DOHH2 (cell line): ENCODE measurements at regions not wholly inside any gene's neighbourhood (a gene's known extent, or its start where the extent isn't known, plus 50 kb on each side); places are given as distances from the start of the nearest gene placed in this dataset.

ENCODE experiments used
- H3F3A ChIP-seq: fragments of 200-600 bp; sonication (generic), shearing (Covaris generic); 2 replicates; pipeline ENCODE4 v1.6.0; 2016; ENCODE audit warnings: antibody characterized with exemption, mild to moderate bottlenecking; ENCODE audit not compliant: control insufficient read depth, insufficient read depth
- H3K27ac ChIP-seq: fragments of 200-600 bp; sonication (generic); 2 replicates; pipeline ENCODE4 v1.5.1; 2014; ENCODE audit warnings: low read depth, mild to moderate bottlenecking, low read length, moderate library complexity
- H3K27me3 ChIP-seq: fragments of 200-600 bp; sonication (generic); 2 replicates; pipeline ENCODE4 v1.6.1; 2014; ENCODE audit warnings: mild to moderate bottlenecking, low read length, mixed read lengths; ENCODE audit not compliant: control insufficient read depth
- H3K36me3 ChIP-seq: fragments of 200-600 bp; sonication (generic); 2 replicates; pipeline ENCODE4 v1.6.1; 2014; ENCODE audit warnings: mild to moderate bottlenecking, low read length, moderate library complexity, mixed read lengths; ENCODE audit not compliant: control insufficient read depth
- H3K4me1 ChIP-seq: fragments of 200-600 bp; sonication (generic); 2 replicates; pipeline ENCODE4 v1.6.1; 2014; ENCODE audit warnings: mild to moderate bottlenecking, low read length, mixed read lengths; ENCODE audit not compliant: control insufficient read depth
- H3K4me2 ChIP-seq: fragments of 200-600 bp; sonication (generic); 2 replicates; pipeline ENCODE4 v1.6.0; 2014; ENCODE audit warnings: mild to moderate bottlenecking, low read length, moderate library complexity
- H3K4me3 ChIP-seq: fragments of 200-600 bp; sonication (generic); 2 replicates; pipeline ENCODE4 v1.5.1; 2014; ENCODE audit warnings: mild to moderate bottlenecking, low read length, mixed read lengths
- H3K79me2 ChIP-seq: fragments of 200-600 bp; sonication (generic); 2 replicates; pipeline ENCODE4 v1.6.1; 2014; ENCODE audit warnings: mild to moderate bottlenecking, low read length, mixed read lengths; ENCODE audit not compliant: control insufficient read depth
- H3K9me2 ChIP-seq: fragments of 200-600 bp; sonication (generic); replicated peaks from 2 replicates; pipeline ENCODE4 v1.6.1; 2014; ENCODE audit warnings: mild to moderate bottlenecking, low read length, mixed read lengths; ENCODE audit not compliant: control insufficient read depth
- H3K9me3 ChIP-seq: fragments of 200-600 bp; sonication (generic); 2 replicates; pipeline ENCODE4 v1.6.1; 2014; ENCODE audit warnings: antibody characterized with exemption, low read length, mixed read lengths; ENCODE audit not compliant: control insufficient read depth, insufficient read depth
- H4K20me1 ChIP-seq: fragments of 200-600 bp; sonication (generic); 2 replicates; pipeline ENCODE4 v1.6.0; 2014; ENCODE audit warnings: low read depth, mild to moderate bottlenecking, antibody characterized with exemption, low read length, moderate library complexity; ENCODE audit not compliant: control insufficient read depth, insufficient read depth
- EZH2phosphoT487 ChIP-seq: fragments of 200-600 bp; sonication (generic); IDR thresholded peaks from 2 replicates; pipeline ENCODE4 v1.6.1; 2017; ENCODE audit warnings: borderline replicate concordance, mild to moderate bottlenecking, antibody characterized with exemption, low read length, moderate library complexity, mixed read lengths
- TF ChIP-seq, protein P1 (sequence below): fragments of 200-600 bp; sonication (generic); IDR thresholded peaks from one replicate; pipeline ENCODE4 v1.5.1; 2014; ENCODE audit warnings: antibody characterized with exemption, mild to moderate bottlenecking, low read depth, low read length; ENCODE audit not compliant: poor library complexity, severe bottlenecking

DNA sequence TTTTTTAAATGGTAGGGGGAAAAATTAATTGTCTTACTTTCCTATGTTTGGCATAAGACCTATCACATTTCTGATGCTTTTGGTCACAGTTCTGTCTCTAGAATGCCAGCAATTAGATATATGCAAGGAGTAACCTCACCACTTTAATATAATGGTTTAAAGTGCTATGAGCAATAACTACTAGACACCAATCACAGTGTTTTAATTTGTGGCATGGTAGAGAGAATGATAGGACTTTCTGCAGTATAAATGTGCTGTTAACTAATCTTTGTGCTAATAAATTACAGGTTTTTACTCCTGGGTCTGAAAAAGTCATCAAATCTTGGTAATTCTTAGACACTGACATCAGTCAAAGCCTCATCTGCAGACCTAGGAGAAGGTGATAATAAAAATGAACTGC, 2110.3 kb downstream of the NCAM2 start:
- Histone ChIP-seq H3K9me2 (no peaks in the 10 kb centered on the region), H3K36me3 (no peaks in the 10 kb centered on the region), H3K9me3 (no peaks in the 10 kb centered on the region; the same call in 1 of the 2 replicates), H3K79me2 (no peaks in the 10 kb centered on the region), H3K4me3 (no peak overlapping the region), H3K27ac (no peak overlapping the region), H3K27me3 (no peaks in the 10 kb centered on the region), H3F3A (no peaks in the 10 kb centered on the region), H3K4me2 (no peak overlapping the region), H3K4me1 (no peaks in the 10 kb centered on the region), H4K20me1 (no peaks in the 10 kb centered on the region)
- TF ChIP-seq, protein P1, sequence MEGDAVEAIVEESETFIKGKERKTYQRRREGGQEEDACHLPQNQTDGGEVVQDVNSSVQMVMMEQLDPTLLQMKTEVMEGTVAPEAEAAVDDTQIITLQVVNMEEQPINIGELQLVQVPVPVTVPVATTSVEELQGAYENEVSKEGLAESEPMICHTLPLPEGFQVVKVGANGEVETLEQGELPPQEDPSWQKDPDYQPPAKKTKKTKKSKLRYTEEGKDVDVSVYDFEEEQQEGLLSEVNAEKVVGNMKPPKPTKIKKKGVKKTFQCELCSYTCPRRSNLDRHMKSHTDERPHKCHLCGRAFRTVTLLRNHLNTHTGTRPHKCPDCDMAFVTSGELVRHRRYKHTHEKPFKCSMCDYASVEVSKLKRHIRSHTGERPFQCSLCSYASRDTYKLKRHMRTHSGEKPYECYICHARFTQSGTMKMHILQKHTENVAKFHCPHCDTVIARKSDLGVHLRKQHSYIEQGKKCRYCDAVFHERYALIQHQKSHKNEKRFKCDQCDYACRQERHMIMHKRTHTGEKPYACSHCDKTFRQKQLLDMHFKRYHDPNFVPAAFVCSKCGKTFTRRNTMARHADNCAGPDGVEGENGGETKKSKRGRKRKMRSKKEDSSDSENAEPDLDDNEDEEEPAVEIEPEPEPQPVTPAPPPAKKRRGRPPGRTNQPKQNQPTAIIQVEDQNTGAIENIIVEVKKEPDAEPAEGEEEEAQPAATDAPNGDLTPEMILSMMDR, result no peak
- TF ChIP-seq EZH2phosphoT487, result no peak

DNA sequence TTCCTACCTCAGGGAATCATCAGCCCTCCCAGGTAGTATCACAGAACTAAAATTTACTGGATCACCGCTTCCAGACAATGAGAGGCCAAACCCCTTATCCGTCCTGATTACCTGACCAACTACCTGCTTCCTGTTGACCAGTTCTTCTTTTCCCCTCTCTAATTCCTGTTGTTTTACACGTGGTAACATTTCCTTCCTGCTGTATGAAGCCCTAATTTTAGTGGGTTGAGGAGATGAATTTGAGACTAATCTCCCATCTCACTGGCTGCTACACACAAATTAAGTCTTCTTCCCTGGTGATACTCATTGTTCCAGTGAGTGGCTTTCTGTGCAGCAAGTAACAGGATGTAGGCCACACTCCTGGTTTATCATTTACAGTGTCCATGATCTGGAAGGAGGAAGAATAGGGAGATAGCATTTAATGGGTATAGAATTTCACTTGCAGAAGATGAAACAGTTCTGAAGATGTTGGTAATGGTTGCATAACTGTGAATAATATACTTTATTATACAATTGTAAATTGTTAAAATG, 2112.9 kb downstream of the NCAM2 start:
- Histone ChIP-seq H3K4me2 (no peak overlapping the region), H3K27me3 (no peaks in the 10 kb centered on the region), H3K27ac (no peak overlapping the region), H3K36me3 (no peaks in the 10 kb centered on the region), H3K4me1 (no peaks in the 10 kb centered on the region), H3K9me2 (no peaks in the 10 kb centered on the region), H3K9me3 (peaks cover 3% of the 10 kb centered on the region; the same call in 1 of the 2 replicates), H3K79me2 (no peaks in the 10 kb centered on the region), H3F3A (no peaks in the 10 kb centered on the region), H3K4me3 (no peak overlapping the region), H4K20me1 (no peaks in the 10 kb centered on the region)
- TF ChIP-seq, protein P1, result no peak
- TF ChIP-seq EZH2phosphoT487, result no peak

DNA sequence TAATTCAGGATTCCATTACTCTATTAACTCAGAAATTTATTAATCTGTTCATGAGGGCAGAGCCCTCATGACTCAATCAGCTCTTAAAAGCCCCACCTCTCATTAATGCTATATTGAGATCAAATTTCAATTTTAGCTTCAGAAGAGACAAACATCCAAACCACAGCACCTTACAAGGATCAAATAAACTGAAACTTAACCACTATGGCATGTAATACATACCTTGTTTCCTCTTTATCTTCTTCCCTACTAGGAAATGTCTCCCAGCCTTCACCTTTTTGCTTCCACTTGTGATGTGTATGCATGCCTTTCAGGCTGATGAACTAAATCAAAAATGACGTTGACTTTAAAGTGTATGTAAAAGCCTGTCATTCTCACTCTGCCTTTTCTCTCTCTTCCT, 2121.3 kb downstream of the NCAM2 start:
- Histone ChIP-seq H3K79me2 (no peaks in the 10 kb centered on the region), H3K4me3 (no peak overlapping the region), H3K4me2 (no peak overlapping the region), H3K27ac (no peak overlapping the region), H3K27me3 (no peaks in the 10 kb centered on the region), H4K20me1 (no peaks in the 10 kb centered on the region), H3K36me3 (no peaks in the 10 kb centered on the region), H3K4me1 (no peaks in the 10 kb centered on the region), H3F3A (no peaks in the 10 kb centered on the region), H3K9me3 (no peaks in the 10 kb centered on the region; the same call in 1 of the 2 replicates), H3K9me2 (no peaks in the 10 kb centered on the region)
- TF ChIP-seq EZH2phosphoT487, result no peak
- TF ChIP-seq, protein P1, result no peak

DNA sequence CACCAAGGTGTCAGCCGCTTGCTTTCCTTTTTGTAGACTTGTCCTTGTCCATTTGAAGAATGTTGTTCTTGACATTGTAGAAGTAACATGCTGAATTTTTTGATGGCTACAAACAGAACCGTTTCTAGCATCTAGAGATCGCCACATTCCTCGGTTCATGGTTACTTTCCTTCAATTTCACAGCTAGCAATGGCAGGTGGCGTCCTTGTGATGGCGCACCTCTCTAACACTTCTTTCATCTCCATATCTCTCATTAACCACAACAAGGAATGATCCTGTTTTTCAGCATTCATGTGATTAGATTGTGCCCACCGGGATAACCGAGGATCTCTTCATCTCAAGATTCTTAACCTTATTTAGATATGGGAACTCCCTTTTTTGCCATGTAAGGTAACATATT, 2129.8 kb downstream of the NCAM2 start:
- H3K27me3 ChIP-seq, result no peaks in the 10 kb centered on the region
- H3K4me3 ChIP-seq, result no peak overlapping the region
- TF ChIP-seq, protein P1, result no peak
- no peak for TF ChIP-seq EZH2phosphoT487
- H3K4me1 ChIP-seq, result no peaks in the 10 kb centered on the region
- H3K27ac ChIP-seq, result no peak overlapping the region
- no peaks in the 10 kb centered on the region for H3F3A ChIP-seq
- no peaks in the 10 kb centered on the region for H3K9me2 ChIP-seq
- H4K20me1 ChIP-seq, result no peaks in the 10 kb centered on the region
- H3K9me3 ChIP-seq, result no peaks in the 10 kb centered on the region; the same call in 1 of the 2 replicates
- no peaks in the 10 kb centered on the region for H3K79me2 ChIP-seq
- H3K36me3 ChIP-seq, result no peaks in the 10 kb centered on the region
- H3K4me2 ChIP-seq, result no peak overlapping the region
